NB4 (cell line): ENCODE measurements at regions not wholly inside any gene's neighbourhood (a gene's known extent, or its start where the extent isn't known, plus 50 kb on each side); places are given as distances from the start of the nearest gene placed in this dataset.
A peak's percentile ranks its signal among the peaks of the same experiment; 100 is the strongest.

Source experiments
- DNase-seq: peaks from one replicate; pipeline ENCODE4 v3.0.0; 2010; ENCODE audit warnings: low read depth
- H3K4me3 ChIP-seq: one replicate; pipeline ENCODE4 v1.5.1; 2011; ENCODE audit warnings: mild to moderate bottlenecking, low read depth, low read length, moderate library complexity
- MYC ChIP-seq: IDR thresholded peaks from 2 replicates; pipeline ENCODE4 v1.6.1; 2011; ENCODE audit warnings: low read depth, low read length
- POLR2A ChIP-seq: IDR thresholded peaks from 2 replicates; pipeline ENCODE4 v1.6.1; 2011; ENCODE audit warnings: mild to moderate bottlenecking; ENCODE audit not compliant: insufficient read length; ENCODE audit errors: extremely low read depth
- TF ChIP-seq, protein P1 (sequence below): IDR thresholded peaks from one replicate; pipeline ENCODE4 v1.5.1; 2012; ENCODE audit warnings: low read depth, low read length
- TF ChIP-seq, protein P2 (sequence below): IDR thresholded peaks from 2 replicates; pipeline ENCODE4 v1.6.1; 2011; ENCODE audit warnings: low read depth, low read length

DNA sequence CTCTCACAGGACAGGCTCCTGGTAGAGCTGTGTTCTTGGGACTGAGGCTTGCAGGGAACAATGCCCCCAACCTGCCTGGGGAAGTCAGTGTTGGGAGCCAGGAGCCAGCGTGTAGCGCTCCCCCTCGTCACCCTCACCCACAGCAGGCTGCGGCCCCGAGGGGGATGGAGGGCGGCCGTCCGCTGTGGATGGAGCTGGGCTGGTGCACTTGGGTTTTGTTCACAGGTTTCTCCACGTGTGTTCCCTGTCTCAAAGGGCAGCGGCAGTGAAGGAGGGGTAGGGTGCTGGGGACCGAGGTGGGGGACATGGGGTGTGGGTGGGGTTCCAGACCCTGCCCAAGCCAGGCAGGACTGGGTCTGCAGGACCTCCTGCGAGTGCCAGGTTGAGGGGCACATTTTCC, 69.1 kb downstream of the RGS12 start:
- TF ChIP-seq POLR2A (no peak), MYC (no peak)
- TF ChIP-seq, protein P1, sequence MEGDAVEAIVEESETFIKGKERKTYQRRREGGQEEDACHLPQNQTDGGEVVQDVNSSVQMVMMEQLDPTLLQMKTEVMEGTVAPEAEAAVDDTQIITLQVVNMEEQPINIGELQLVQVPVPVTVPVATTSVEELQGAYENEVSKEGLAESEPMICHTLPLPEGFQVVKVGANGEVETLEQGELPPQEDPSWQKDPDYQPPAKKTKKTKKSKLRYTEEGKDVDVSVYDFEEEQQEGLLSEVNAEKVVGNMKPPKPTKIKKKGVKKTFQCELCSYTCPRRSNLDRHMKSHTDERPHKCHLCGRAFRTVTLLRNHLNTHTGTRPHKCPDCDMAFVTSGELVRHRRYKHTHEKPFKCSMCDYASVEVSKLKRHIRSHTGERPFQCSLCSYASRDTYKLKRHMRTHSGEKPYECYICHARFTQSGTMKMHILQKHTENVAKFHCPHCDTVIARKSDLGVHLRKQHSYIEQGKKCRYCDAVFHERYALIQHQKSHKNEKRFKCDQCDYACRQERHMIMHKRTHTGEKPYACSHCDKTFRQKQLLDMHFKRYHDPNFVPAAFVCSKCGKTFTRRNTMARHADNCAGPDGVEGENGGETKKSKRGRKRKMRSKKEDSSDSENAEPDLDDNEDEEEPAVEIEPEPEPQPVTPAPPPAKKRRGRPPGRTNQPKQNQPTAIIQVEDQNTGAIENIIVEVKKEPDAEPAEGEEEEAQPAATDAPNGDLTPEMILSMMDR: no peak
- TF ChIP-seq, protein P2, sequence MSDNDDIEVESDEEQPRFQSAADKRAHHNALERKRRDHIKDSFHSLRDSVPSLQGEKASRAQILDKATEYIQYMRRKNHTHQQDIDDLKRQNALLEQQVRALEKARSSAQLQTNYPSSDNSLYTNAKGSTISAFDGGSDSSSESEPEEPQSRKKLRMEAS: no peak
- H3K4me3 ChIP-seq: no peak overlapping the region

DNA sequence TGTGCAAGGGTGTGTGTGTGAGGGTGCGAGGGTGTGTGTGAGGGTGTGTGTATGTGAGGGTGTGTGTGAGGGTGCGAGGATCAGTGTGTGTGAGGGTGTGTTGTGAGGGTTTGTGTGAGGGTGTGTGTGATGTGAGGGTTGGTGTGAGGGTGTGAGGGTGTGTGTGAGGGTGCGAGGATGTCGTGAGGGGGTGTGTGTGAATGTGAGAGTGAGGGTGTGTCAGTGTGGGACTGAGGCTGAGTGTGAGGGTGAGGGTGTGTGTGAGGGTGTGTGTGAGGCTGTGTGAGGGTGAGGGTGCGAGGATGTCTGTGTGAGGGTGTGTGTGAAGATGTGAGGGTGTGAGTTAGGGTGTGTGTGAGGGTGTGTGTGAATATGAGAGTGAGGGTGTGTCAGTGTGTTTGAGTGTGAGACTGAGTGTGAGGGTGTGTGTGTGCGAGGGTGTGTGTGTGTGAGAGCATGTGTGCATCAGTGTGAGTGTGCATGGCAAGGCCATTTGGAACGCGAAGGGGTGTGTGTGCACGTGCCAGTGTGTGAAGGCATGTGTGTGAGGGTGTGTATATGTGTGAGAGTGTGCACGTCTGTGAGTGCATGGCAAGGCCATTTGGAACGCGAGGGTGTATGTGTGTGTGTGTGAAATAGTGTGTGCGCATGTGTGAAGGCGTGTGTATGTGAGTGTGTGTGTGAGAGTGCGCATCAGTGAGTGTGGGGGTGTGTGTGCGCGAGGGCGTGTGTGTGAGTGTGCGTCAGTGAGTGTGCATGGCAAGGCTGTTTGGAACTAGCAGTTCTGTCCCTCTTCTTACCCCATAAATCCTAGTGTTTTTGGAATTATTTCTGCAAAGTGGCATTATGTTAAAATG, 69.8 kb downstream of the RGS12 start:
- TF ChIP-seq, protein P1: no peak
- no peak for TF ChIP-seq MYC
- no peak overlapping the region for H3K4me3 ChIP-seq
- DNase-seq: peak; percentile 12

More for the DNA sequence above, 69.1 kb downstream of the RGS12 start:
- DNase-seq: peak; percentile 3

DNA sequence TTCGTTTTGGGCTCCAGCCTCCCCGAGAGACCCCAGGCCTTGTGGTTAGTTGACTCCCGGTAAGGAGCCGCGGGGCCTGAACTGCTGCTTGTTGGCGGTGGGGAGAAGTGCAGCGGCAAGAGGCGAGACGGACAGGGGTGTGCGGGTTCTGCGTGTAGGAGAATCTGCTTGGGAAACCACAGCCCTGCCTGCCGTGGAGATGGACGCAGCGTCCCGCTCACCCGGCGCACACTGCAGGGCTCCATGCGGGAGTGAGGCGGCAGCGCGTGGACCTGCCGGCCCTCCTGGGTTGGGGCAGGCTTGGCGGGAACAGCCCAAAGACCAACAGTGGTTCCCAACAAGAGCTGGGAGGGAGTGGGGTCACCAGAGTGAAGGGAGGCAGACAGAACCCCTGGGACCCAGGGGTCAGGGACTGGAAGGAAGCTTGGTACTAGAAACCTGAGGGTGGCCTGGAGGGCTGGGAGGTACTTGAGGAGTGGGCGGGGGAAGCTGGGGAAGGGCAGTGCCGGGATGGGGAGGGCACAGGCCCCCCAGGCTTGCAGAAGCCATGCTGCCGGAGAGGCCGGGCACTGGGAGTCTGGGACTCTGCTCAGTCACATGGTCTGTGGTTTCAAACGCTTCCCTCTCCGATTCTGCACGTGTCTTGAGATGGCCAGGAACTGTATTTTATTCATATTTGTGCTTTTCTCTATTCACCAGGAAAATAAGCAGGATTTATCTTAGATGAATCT, 70.8 kb downstream of the RGS12 start:
- no peak overlapping the region for H3K4me3 ChIP-seq
- TF ChIP-seq, protein P2: 0 out of 2 replicates have a peak, but pooled peaks have one; percentile 50
- TF ChIP-seq POLR2A: no peak
- DNase-seq: peak; percentile 54

DNA sequence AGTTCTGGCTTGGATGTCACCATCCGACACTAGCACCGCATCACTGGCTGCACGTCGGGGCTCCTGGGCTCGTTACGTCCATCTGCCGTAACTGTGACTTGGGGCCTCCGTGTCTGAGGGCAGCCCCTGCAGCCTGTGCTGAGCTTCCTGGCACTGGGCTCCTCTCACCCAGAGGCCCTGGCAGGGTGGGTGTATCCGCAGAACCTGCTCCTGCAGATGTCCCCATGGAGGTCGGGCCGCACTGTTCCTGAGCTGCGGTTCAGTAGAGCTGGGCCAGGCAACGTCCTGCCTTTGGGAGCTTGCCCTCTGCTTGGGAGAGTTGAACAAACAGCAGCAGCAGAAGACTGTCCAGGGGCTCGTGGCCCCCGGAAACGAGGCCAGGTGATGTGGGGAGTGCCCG, 71.4 kb downstream of the RGS12 start:
- no peak for TF ChIP-seq MYC
- TF ChIP-seq POLR2A: no peak
- TF ChIP-seq, protein P2: no peak
- TF ChIP-seq, protein P1: no peak
- H3K4me3 ChIP-seq: no peak overlapping the region
- peak; percentile 3 for DNase-seq

DNA sequence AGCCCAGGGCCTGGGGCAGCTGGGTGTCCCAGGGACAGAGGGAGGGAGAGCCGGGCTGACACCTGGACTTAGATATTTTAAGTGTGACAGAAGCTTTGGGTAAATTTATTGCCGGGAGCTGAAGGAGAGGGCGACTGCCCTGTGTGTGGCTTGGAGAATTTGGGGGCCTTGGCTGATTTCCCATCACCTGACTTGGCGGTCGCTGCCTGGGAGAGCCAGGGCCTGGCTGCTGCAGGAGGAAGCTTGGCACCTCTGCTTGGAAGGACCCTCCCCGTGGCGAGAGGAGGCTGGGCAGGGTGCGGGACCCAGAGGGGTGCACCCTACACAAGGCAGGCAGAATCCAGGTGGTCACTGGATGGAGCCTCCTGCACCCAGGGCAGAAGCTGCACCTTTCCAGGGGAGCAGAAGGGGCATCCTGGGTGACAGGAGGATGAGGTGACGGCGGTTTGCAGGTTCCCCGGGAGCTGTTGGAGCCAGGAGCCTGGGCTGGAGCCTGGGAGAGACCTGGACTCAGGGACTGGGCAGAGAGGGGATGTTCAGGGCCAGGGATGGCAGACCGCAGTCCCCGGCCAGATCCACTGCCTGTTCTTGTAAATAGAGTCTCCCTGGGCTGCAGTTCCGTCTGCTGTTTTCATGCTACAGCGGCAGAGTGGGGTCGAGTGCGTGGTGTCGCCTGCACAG, 72.0 kb downstream of the RGS12 start:
- no peak overlapping the region for H3K4me3 ChIP-seq
- no peak for DNase-seq
- TF ChIP-seq MYC: no peak
- TF ChIP-seq, protein P2: no peak
- TF ChIP-seq POLR2A: no peak
- TF ChIP-seq, protein P1: no peak

DNA sequence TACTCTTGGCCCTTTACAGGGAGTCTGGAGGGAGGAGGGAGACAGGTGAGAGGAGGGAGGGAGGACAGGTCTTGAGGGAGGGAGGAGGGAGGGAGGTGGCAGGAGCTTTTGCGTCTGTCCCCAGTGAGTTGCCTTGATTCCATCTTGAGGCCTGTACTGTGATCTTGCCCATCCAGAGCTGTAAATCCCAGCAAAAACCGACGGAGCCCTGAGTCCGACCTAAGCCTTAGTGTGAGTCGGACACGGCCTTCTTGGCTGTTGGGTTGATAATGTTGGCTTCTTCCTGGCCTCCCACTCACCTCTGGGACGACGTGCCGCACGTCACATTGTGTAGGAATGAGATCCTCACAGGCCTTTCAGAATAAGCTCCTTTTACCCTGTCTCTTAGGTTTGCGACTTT, 72.5 kb downstream of the RGS12 start:
- TF ChIP-seq MYC (no peak), POLR2A (no peak)
- peak; percentile 2 for DNase-seq
- H3K4me3 ChIP-seq: no peak overlapping the region
